NCI-H1694 (cell line): ENCODE measurements at regions not wholly inside any gene's neighbourhood (a gene's known extent, or its start where the extent isn't known, plus 50 kb on each side); places are given as distances from the start of the nearest gene placed in this dataset.
A peak's percentile ranks its signal among the peaks of the same experiment; 100 is the strongest.

Experiments
- DNase-seq: peaks from one replicate; lab custom pipeline; 2025; lab: John Stamatoyannopoulos, UW

- no peak for DNase-seq
These were observed 836.1 kb upstream of the FANCL start for GRCh38 chr2:59077026-59077725.

GRCh38 chr2:59076079-59076619 lies 835.0 kb upstream of the FANCL start:
- DNase-seq, result no peak

- DNase-seq, result no peak
These were observed 832.9 kb upstream of the FANCL start for GRCh38 chr2:59074071-59074470.

GRCh38 chr2:59073286-59073685 lies 832.2 kb upstream of the FANCL start:
- no peak for DNase-seq

GRCh38 chr2:59068255-59068654 lies 827.1 kb upstream of the FANCL start:
- no peak for DNase-seq

GRCh38 chr2:59066787-59067399 lies 825.8 kb upstream of the FANCL start:
- DNase-seq, result no peak

- no peak for DNase-seq
These were observed 806.4 kb upstream of the FANCL start for GRCh38 chr2:59047373-59047995.

GRCh38 chr2:59046401-59047372 lies 805.6 kb upstream of the FANCL start:
- DNase-seq, result no peak

- no peak for DNase-seq
These were observed 803.6 kb upstream of the FANCL start for GRCh38 chr2:59044736-59045135.

- no peak for DNase-seq
These were observed 800.0 kb upstream of the FANCL start for GRCh38 chr2:59041139-59041538.

- no peak for DNase-seq
These were observed 793.7 kb upstream of the FANCL start for GRCh38 chr2:59034837-59035236.

- DNase-seq, result no peak
These were observed 793.0 kb upstream of the FANCL start for GRCh38 chr2:59034106-59034505.

GRCh38 chr2:59033661-59034060 lies 792.5 kb upstream of the FANCL start:
- DNase-seq, result no peak

- DNase-seq, result peak; percentile 78
These were observed 791.4 kb upstream of the FANCL start for GRCh38 chr2:59032499-59032898.

GRCh38 chr2:59029058-59029457 lies 787.9 kb upstream of the FANCL start:
- DNase-seq, result no peak

GRCh38 chr2:59027320-59027719 lies 786.2 kb upstream of the FANCL start:
- DNase-seq, result no peak

- DNase-seq, result peak; percentile 37
These were observed 784.1 kb upstream of the FANCL start for GRCh38 chr2:59025157-59025757.

- no peak for DNase-seq
These were observed 780.7 kb upstream of the FANCL start for GRCh38 chr2:59021786-59022185.

- no peak for DNase-seq
These were observed 778.5 kb upstream of the FANCL start for GRCh38 chr2:59019566-59020159.

GRCh38 chr2:59018737-59019136 lies 777.6 kb upstream of the FANCL start:
- no peak for DNase-seq

GRCh38 chr2:59015027-59015426 lies 773.9 kb upstream of the FANCL start:
- no peak for DNase-seq
